Fibroblast of villous mesenchyme (primary cell): ENCODE measurements at regions not wholly inside any gene's neighbourhood (a gene's known extent, or its start where the extent isn't known, plus 50 kb on each side); places are given as distances from the start of the nearest gene placed in this dataset.
"Not testable (repeated sequence)": the region's sequence is repeated elsewhere in the genome, so short reads cannot be mapped to it uniquely, and the experiment has no call there.

Source experiments
- DNase-seq: peaks from one replicate; pipeline ENCODE4 v3.0.0-alpha.2; 2010; ENCODE audit warnings: low read depth
- H3K4me3 ChIP-seq: 2 replicates; pipeline ENCODE4 v1.5.1; 2011; ENCODE audit warnings: low read depth, mild to moderate bottlenecking, low read length
- CTCF ChIP-seq: IDR thresholded peaks from 2 replicates; pipeline ENCODE4 v1.5.1; 2012; ENCODE audit warnings: low read depth, mild to moderate bottlenecking, low read length; ENCODE audit not compliant: insufficient read depth

- no peak overlapping the region for H3K4me3 ChIP-seq
- no peak for TF ChIP-seq CTCF
- DNase-seq = no peak
Measured at GRCh38 chr4:84231539-84232055, 267.5 kb downstream of the NKX6-1 start.

- H3K4me3 ChIP-seq = no peak overlapping the region
- no peak for DNase-seq
- TF ChIP-seq CTCF = no peak
Measured at GRCh38 chr4:84224522-84224921, 274.6 kb downstream of the NKX6-1 start.

- TF ChIP-seq CTCF = no peak
- DNase-seq = no peak
- no peak overlapping the region for H3K4me3 ChIP-seq
Measured at GRCh38 chr4:84221704-84222103, 277.4 kb downstream of the NKX6-1 start.

- no peak for DNase-seq
- no peak for TF ChIP-seq CTCF
- H3K4me3 ChIP-seq = no peak overlapping the region
Measured at GRCh38 chr4:84220990-84221389, 278.1 kb downstream of the NKX6-1 start.

- no peak for TF ChIP-seq CTCF
- no peak for DNase-seq
- no peak overlapping the region for H3K4me3 ChIP-seq
Measured at GRCh38 chr4:84219656-84220055, 279.4 kb downstream of the NKX6-1 start.

GRCh38 chr4:84218031-84218430, 281.1 kb downstream of the NKX6-1 start:
- no peak for TF ChIP-seq CTCF
- H3K4me3 ChIP-seq = no peak overlapping the region
- no peak for DNase-seq

GRCh38 chr4:84215217-84215616, 283.9 kb downstream of the NKX6-1 start:
- TF ChIP-seq CTCF = no peak
- H3K4me3 ChIP-seq = no peak overlapping the region
- no peak for DNase-seq

GRCh38 chr4:84206226-84206625, 292.9 kb downstream of the NKX6-1 start:
- not testable (repeated sequence) for H3K4me3 ChIP-seq, DNase-seq
